Breast epithelium (tissue), 3 donors: ENCODE measurements at regions not wholly inside any gene's neighbourhood (a gene's known extent, or its start where the extent isn't known, plus 50 kb on each side); places are given as distances from the start of the nearest gene placed in this dataset.

ENCODE experiments used
- POLR2A ChIP-seq: fragments of 450-650 bp; IDR thresholded peaks from one replicate; pipeline ENCODE4 v1.6.1; 2016; ENCODE audit warnings: antibody characterized with exemption, mild to moderate bottlenecking, moderate library complexity
- POLR2AphosphoS5 ChIP-seq, 3 donors: sonication (generic); formaldehyde crosslinking; IDR thresholded peaks; one replicate each; pipeline ENCODE4 v1.6.1; 2017; ENCODE audit warnings: antibody characterized with exemption in 3 of 3
- TF ChIP-seq, protein P1 (sequence below), 3 donors: fragments of 450-650 bp; IDR thresholded peaks; one replicate each; pipeline ENCODE4 v1.5.1; 2016 to 2017; ENCODE audit warnings: antibody characterized with exemption in 3 of 3, mild to moderate bottlenecking in 3 of 3, moderate library complexity in 3 of 3

- TF ChIP-seq, protein P1, sequence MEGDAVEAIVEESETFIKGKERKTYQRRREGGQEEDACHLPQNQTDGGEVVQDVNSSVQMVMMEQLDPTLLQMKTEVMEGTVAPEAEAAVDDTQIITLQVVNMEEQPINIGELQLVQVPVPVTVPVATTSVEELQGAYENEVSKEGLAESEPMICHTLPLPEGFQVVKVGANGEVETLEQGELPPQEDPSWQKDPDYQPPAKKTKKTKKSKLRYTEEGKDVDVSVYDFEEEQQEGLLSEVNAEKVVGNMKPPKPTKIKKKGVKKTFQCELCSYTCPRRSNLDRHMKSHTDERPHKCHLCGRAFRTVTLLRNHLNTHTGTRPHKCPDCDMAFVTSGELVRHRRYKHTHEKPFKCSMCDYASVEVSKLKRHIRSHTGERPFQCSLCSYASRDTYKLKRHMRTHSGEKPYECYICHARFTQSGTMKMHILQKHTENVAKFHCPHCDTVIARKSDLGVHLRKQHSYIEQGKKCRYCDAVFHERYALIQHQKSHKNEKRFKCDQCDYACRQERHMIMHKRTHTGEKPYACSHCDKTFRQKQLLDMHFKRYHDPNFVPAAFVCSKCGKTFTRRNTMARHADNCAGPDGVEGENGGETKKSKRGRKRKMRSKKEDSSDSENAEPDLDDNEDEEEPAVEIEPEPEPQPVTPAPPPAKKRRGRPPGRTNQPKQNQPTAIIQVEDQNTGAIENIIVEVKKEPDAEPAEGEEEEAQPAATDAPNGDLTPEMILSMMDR (IDR thresholded peaks at IDR 0.05), result no peak
- TF ChIP-seq POLR2A, result no peak
- TF ChIP-seq POLR2AphosphoS5 (IDR thresholded peaks at IDR 0.05), result no peak
Observed at GRCh38 chr10:59063491-59063890, 113.0 kb upstream of the PHYHIPL start.
